ENCODE measurements at regions not wholly inside any gene's neighbourhood (a gene's known extent, or its start where the extent isn't known, plus 50 kb on each side); places are given as distances from the start of the nearest gene placed in this dataset.
A peak's percentile ranks its signal among the peaks of the same experiment; 100 is the strongest.

DNA sequence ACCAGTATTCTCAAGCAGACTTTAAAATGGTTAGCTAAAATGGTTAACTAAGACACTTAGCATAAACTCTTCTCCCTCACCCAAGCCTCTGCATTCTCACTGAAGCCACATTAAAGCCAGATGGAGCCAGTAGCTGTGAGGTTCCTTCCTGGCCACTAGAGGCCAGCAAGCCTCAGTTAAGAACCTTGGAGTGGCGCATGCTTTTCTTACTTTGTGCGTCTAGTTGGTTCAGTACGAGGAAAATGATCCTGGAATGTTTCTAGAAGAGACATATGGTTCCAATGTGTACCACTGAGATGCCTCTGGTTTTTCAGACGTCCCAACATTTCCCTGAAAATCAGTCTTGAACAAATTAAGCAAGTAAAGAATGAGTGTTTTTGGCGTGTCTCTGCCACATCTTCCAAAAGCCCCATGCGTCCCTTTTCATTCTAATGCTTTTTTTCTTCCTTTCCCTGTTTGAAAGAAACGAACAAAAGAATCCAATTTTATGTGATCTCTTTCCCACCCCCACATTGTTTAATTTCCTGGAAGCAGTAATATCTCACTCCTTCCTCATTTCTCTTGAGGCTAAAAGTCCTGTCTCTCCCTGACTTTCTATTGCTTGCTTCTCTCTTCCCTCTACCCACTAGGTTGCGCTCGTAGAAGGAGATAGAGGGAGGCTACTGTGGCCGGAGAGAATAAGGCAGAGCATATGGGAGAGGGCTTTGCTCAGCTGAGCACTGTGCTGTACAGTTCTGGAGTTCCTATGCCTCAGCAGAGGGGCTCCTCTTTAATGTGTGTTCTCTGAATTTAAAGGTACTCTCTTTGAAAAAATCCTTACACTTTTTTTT, 82.9 kb upstream of the TAB3 start:
- Histone ChIP-seq H3K36me3 (no peaks in the 10 kb centered on the region), H3K4me3 (peak overlapping the region; percentile 50), H3K4me1 (no peaks in the 10 kb centered on the region), H3K27me3 (no peaks in the 10 kb centered on the region), H3K27ac (peak overlapping the region; percentile 40; the same call in 1 of the 2 replicates), H3K9me3 (replicated peaks) (no peaks in the 10 kb centered on the region)
- peak; percentile 34 to 61 for DNase-seq

DNA sequence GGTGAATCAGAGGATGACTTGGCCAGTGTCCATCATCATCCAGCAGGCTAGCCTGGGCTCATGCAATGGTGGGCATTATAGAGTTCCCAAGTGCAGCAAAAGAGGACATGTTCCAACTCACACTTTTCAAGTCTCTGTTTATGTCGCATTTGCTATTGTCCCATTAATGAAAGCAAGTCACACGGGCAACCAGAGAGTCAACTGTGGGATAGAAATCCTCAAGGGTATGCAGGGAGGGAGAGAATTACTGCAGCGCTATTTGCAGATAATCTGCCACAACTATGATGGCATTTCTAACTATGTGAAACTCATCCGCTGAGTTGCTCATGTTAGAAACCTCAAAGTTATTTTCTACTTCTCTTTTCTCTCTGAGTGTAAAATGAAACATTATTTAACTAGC, 78.5 kb upstream of the TAB3 start:
- Histone ChIP-seq H3K36me3 (no peaks in the 10 kb centered on the region), H3K27ac (no peak overlapping the region), H3K4me1 (no peaks in the 10 kb centered on the region), H3K9me3 (replicated peaks) (no peaks in the 10 kb centered on the region), H3K4me3 (no peak overlapping the region), H3K27me3 (no peaks in the 10 kb centered on the region)
- DNase-seq: no peak

DNA sequence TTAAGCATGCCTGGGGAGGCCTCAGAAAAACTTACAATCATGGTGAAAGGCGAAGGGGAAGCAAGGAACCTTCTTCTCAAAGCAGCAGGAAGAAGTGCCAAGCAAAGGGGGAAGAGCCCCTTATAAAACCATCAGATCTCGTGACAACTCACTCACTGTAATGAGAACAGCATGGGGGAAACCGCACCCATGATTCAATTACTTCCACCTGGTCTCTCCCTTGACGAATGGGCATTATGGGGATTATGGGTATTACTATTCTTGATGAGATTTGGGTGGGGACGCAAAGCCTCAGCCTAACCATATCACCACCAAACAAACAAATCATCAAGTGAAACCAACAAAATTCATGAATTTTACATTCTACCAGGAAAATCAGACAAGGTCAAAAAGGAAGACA, 76.7 kb upstream of the TAB3 start:
- H3K4me1 ChIP-seq: no peaks in the 10 kb centered on the region
- no peaks in the 10 kb centered on the region for H3K9me3 ChIP-seq (replicated peaks)
- no peak overlapping the region for H3K27ac ChIP-seq
- no peaks in the 10 kb centered on the region for H3K27me3 ChIP-seq
- no peaks in the 10 kb centered on the region for H3K36me3 ChIP-seq
- DNase-seq: peak; percentile 13 to 64
- no peak overlapping the region for H3K4me3 ChIP-seq

DNA sequence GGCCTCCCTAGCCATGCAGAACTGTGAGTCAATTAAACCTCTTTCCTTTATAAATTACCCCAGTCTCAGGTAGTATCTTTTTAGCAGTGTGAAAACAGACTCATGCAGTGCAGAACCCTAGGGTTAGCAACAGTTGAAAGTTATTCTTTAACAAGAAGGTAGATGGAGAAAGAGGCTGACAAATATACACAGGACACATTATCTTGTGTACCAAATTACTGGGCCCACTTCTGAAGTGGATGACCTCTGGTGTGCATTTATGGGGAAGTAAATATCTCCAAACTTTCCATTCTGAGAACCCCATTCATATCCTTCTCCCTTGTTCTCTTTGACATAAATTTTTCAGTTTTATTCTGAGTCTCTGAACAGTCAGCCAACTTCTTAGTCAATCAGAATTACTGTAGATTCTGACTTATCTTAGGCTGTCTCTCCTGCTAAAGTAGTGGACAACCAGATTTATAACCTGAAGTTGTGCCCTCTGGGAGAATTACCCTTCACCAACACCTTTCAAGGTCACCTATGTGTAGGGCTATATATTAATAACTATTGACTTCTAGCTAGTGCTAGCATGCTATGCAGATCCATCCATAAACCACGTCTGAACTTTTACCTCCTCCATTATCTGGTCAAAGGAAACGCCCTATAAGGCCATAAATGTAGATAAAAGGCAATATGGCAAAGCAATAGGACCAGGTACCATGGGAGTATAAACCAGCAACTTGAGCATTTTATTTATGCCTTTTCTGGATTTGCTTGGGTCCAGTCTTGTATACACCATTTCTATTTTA, 72.5 kb upstream of the TAB3 start:
- no peak overlapping the region for H3K27ac ChIP-seq
- H3K9me3 ChIP-seq (replicated peaks): no peaks in the 10 kb centered on the region
- H3K27me3 ChIP-seq: no peaks in the 10 kb centered on the region
- H3K4me1 ChIP-seq: no peaks in the 10 kb centered on the region
- no peaks in the 10 kb centered on the region for H3K36me3 ChIP-seq
- no peak for DNase-seq
- no peak overlapping the region for H3K4me3 ChIP-seq

DNA sequence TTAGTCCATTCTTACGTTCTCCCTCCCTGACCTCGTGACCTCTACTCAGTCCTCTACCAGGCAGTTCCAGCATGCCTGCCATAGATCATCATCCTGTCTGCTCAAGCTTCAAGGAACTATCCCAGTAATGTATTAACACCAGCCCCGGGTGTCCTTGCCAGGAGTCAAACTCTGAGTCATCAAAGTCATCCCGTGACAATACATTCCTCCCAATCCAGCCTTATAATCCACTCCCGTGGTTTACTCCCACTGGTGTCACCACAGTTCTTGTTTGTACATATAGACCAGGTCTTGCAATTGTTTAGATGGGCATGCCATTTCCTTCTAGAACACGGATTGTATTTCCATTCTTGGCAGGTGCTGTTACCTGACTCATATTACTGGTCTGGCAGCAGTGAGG, 68.7 kb upstream of the TAB3 start:
- Histone ChIP-seq H3K27me3 (no peaks in the 10 kb centered on the region), H3K4me3 (no peak overlapping the region), H3K9me3 (replicated peaks) (no peaks in the 10 kb centered on the region), H3K4me1 (no peaks in the 10 kb centered on the region), H3K27ac (no peak overlapping the region), H3K36me3 (no peaks in the 10 kb centered on the region)
- no peak for DNase-seq

DNA sequence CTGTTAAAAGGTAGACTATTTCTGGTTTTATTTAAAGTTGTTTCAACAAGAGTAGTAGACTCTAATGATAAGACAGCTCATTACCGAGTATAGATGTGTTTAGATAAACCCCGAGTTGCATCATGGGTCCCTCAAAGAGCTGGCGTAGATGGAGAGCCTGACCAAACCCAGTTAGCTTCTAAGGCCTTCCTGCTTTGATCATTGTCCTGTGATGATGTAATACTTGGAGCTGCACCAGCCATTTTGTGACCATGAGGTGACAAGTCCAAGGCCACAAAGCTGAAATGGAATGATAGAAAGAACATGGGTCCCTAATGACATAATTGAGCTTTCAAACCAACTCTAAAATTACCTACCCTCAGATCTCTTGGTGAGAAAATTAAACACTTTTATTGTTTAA, 66.6 kb upstream of the TAB3 start:
- DNase-seq: no peak
- Histone ChIP-seq H3K36me3 (no peaks in the 10 kb centered on the region), H3K9me3 (replicated peaks) (no peaks in the 10 kb centered on the region), H3K4me3 (no peak overlapping the region), H3K4me1 (no peaks in the 10 kb centered on the region), H3K27me3 (no peaks in the 10 kb centered on the region), H3K27ac (no peak overlapping the region)

DNA sequence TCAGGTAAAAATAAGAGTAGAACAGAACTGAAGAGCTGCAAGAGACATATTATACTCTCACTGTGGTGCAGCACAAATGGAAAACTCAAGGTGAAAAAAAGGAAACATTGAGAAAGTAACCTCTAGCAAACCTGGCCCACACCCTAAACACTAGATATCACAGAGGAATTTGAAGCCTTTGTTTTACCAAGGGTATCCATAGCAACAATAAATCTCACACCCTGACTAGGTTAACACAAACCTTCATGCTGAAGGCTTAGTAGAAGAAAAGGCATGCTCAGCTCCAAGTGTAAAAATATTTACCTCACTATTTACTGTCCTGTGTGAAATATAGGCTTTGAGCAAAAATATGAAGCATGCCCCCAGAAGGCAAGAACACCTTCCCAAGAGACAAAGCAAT, 61.9 kb upstream of the TAB3 start:
- Histone ChIP-seq H3K4me3 (no peak overlapping the region), H3K27me3 (no peaks in the 10 kb centered on the region), H3K36me3 (no peaks in the 10 kb centered on the region), H3K9me3 (replicated peaks) (no peaks in the 10 kb centered on the region), H3K27ac (no peak overlapping the region), H3K4me1 (no peaks in the 10 kb centered on the region)
- no peak for DNase-seq

DNA sequence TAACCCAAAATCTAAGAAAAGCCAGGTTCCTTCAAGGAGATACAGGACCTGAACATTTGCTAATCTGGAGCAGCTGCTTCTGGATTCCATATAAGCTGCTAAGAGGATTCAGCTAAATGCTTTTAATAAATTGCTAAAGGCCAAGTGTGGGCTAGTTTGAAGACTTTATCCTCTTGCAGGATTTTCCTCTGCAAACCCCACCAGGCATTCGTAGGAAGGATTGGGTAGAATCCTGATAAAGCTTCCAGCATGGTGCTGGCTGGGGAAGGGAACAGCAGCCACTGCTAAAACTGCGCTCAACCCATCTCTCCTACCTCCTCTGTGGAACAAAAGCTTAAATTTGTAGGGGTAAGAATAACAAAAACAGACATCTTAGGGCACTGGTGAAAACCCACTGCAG, 61.3 kb upstream of the TAB3 start:
- Histone ChIP-seq H3K4me1 (no peaks in the 10 kb centered on the region), H3K36me3 (no peaks in the 10 kb centered on the region), H3K27me3 (no peaks in the 10 kb centered on the region), H3K9me3 (replicated peaks) (no peaks in the 10 kb centered on the region), H3K27ac (no peak overlapping the region), H3K4me3 (no peak overlapping the region)
- DNase-seq: no peak

DNA sequence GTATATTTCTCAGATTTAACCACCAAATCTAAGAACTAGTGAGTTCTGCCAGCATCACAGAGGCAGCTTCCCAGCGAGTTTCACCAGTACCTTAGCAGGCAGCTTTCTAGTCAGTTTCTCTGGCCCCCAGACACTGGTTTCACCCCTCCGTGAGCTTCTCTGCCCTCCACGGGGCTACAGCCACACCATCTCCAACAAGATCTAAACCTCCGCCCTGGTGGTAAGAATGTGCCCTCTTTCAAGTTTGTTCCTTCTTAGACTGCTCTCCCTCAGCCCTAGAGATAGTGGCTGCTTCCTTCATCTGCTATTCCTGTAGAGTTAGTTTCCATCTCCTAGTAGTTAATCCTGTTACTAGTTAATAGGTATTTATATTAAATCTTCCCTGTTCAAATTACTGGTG, 60.5 kb upstream of the TAB3 start:
- no peaks in the 10 kb centered on the region for H3K27me3 ChIP-seq
- DNase-seq: no peak

DNA sequence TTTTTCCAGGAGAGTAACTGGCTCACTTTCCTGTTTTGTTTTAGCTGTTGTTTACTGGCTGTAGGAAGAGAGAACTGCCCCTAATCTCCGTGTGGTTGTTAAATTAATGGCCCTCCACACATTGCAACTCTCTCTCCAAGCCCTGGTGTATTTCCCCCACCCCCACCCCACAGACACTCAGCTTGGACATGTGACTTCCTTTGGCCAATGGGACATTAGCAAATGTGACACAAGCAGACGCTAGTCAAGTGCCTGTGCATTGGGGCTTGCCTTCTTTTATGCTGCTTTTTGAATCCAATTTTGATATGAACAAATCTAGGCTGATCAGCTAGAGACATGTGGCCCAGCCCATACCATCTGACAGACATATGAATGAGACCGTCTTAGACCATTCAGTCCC, 59.6 kb upstream of the TAB3 start:
- Histone ChIP-seq H3K4me3 (no peak overlapping the region), H3K4me1 (no peaks in the 10 kb centered on the region), H3K27ac (no peak overlapping the region), H3K9me3 (replicated peaks) (no peaks in the 10 kb centered on the region), H3K27me3 (no peaks in the 10 kb centered on the region), H3K36me3 (no peaks in the 10 kb centered on the region)
- no peak for DNase-seq

More for the DNA sequence above, 60.5 kb upstream of the TAB3 start:
- H3K4me1 ChIP-seq: no peaks in the 10 kb centered on the region
- no peak overlapping the region for H3K4me3 ChIP-seq
- H3K36me3 ChIP-seq: no peaks in the 10 kb centered on the region
- H3K27ac ChIP-seq: no peak overlapping the region
- no peaks in the 10 kb centered on the region for H3K9me3 ChIP-seq (replicated peaks)

DNA sequence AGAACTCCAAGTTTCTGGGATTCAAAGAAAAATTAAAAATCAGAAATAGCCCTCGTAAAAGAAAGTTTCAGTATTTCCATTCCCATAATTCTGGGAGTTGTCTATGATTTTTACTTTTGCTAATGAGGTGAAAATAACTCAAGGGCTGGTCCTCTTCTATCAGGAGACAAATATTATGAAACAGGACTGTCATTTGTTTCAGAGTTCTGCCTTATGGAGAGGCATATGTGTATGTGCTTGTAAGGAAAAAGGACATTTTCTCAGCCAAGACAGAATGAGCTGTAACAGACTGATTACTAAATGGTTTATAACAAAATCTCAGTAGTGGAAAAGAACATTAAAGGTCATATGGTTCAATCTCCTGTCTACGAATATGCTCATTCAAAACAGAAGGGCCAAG, 59.0 kb upstream of the TAB3 start:
- Histone ChIP-seq H3K9me3 (replicated peaks) (no peaks in the 10 kb centered on the region), H3K4me3 (no peak overlapping the region), H3K27me3 (no peaks in the 10 kb centered on the region), H3K36me3 (no peaks in the 10 kb centered on the region), H3K4me1 (no peaks in the 10 kb centered on the region), H3K27ac (no peak overlapping the region)
- no peak for DNase-seq

DNA sequence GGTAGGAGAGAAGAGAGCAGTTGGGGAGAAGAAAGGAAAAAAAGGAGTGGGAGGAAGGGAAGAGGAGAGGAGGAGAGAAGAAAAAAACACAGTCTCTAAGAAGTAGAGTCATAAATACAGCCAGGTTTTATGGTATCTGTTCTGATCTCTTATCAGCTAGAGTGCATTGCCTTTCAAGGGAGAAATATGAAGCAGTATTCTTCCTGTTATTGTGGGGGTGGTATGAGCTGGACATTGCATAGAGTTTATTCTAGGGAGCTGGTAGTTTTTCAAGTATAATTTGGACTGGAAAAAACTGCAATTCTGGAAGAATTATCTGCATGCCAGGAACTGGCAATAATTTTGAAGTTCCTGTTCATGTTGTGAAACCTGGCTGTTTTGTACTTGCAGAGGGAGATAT, 54.9 kb upstream of the TAB3 start:
- Histone ChIP-seq H3K36me3 (no peaks in the 10 kb centered on the region), H3K27me3 (no peaks in the 10 kb centered on the region), H3K4me1 (no peaks in the 10 kb centered on the region), H3K9me3 (replicated peaks) (no peaks in the 10 kb centered on the region), H3K27ac (no peak overlapping the region), H3K4me3 (no peak overlapping the region)
- no peak for DNase-seq

DNA sequence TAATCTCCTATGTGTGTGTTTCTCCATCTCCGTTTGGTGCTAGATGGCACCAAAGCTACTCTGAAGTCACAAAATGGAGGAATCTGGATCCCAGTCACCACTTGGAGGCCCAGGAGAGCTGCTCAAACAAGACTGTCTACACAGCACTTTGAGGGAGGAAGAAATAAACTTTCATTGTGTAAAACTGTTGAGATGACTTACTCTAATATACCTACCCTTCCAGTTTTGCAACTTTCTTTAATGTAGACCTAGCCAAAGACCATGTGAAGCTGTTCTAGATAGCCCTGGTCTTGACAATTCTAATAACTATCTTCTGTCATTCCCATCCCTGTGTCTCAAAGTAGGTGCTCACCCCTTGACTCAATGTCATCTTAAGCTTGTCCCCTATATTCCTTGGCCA, 52.8 kb upstream of the TAB3 start:
- Histone ChIP-seq H3K27me3 (no peaks in the 10 kb centered on the region), H3K36me3 (no peaks in the 10 kb centered on the region)
- DNase-seq: no peak

DNA sequence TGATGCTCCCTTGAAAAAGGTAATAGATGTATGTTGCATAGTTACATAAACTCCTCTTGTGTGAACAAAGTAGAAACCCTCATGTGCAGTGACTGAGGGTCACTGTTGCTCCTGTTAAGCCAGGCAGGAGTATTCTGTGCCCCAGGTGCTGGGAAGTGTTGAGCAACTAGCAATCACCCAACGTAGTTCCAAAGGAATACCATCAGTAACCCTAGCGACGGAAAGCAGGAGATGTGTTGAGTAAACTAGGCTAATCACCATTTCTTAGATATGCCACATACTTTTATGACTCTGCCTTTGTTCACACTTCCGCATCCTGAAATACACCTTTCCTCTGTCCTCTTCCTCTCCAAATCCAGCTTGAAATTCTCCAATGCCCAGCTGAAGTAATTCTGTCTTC, 50.9 kb upstream of the TAB3 start:
- Histone ChIP-seq H3K4me3 (no peak overlapping the region), H3K36me3 (no peaks in the 10 kb centered on the region), H3K27ac (no peak overlapping the region), H3K4me1 (no peaks in the 10 kb centered on the region), H3K9me3 (replicated peaks) (no peaks in the 10 kb centered on the region), H3K27me3 (no peaks in the 10 kb centered on the region)
- DNase-seq: no peak

More for the DNA sequence above, 52.8 kb upstream of the TAB3 start:
- Histone ChIP-seq H3K4me3 (no peak overlapping the region), H3K27ac (no peak overlapping the region), H3K9me3 (replicated peaks) (no peaks in the 10 kb centered on the region), H3K4me1 (no peaks in the 10 kb centered on the region)

Data from SJCRH30 (cell line).